ENCODE measurements at regions not wholly inside any gene's neighbourhood (a gene's known extent, or its start where the extent isn't known, plus 50 kb on each side); places are given as distances from the start of the nearest gene placed in this dataset.

- TF ChIP-seq, protein P1, sequence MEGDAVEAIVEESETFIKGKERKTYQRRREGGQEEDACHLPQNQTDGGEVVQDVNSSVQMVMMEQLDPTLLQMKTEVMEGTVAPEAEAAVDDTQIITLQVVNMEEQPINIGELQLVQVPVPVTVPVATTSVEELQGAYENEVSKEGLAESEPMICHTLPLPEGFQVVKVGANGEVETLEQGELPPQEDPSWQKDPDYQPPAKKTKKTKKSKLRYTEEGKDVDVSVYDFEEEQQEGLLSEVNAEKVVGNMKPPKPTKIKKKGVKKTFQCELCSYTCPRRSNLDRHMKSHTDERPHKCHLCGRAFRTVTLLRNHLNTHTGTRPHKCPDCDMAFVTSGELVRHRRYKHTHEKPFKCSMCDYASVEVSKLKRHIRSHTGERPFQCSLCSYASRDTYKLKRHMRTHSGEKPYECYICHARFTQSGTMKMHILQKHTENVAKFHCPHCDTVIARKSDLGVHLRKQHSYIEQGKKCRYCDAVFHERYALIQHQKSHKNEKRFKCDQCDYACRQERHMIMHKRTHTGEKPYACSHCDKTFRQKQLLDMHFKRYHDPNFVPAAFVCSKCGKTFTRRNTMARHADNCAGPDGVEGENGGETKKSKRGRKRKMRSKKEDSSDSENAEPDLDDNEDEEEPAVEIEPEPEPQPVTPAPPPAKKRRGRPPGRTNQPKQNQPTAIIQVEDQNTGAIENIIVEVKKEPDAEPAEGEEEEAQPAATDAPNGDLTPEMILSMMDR (conservative IDR thresholded peaks at IDR 0.05; ENCODE audit: low read length) = no peak
- TF ChIP-seq EZH2phosphoT487 (IDR thresholded peaks at IDR 0.05; ENCODE audit: borderline replicate concordance) = no peak
Measured at GRCh38 chr4:123283371-123283895, 113.2 kb upstream of the SPRY1 start.

Data from Loucy (cell line).